ENCODE measurements at regions not wholly inside any gene's neighbourhood (a gene's known extent, or its start where the extent isn't known, plus 50 kb on each side); places are given as distances from the start of the nearest gene placed in this dataset.

DNA sequence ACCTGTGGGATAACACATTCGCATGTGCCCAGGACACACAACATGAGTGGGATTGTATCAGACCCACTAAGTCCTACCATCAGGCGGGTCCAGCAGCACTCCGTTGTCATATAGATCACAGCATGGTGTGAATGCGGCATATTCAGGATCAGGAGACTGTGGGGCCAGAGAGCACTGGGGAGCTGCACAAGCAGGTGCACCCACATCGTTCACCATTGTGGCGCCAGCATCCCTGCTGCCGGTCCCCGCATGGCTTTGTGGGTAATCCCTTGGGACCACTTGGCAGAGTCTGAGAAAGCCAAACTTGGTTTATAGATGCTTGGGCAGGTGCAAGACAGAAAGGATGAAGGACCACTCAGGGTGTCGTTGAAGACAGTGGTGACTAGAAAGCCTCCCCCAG lies 201.6 kb upstream of the B3GAT1 start:
- TF ChIP-seq POLR2A (IDR thresholded peaks at IDR 0.05): no peak
- TF ChIP-seq CTCF (IDR thresholded peaks at IDR 0.05): no peak

All from thyroid gland (tissue), 4 donors.